NCI-H2227 (cell line): ENCODE measurements at regions not wholly inside any gene's neighbourhood (a gene's known extent, or its start where the extent isn't known, plus 50 kb on each side); places are given as distances from the start of the nearest gene placed in this dataset.
A peak's percentile ranks its signal among the peaks of the same experiment; 100 is the strongest.

Source experiments
- DNase-seq: peaks from one replicate; lab custom pipeline; 2025; ENCODE audit not compliant: unreplicated experiment; lab: John Stamatoyannopoulos, UW

- peak; percentile 97 for DNase-seq
Observed at GRCh38 chr1:181142096-181142958, 53.8 kb downstream of the IER5 start.

GRCh38 chr1:181143102-181143859 is 54.8 kb downstream of the IER5 start:
- no peak for DNase-seq

GRCh38 chr1:181144238-181144637 is 55.7 kb downstream of the IER5 start:
- DNase-seq: peak; percentile 57

GRCh38 chr1:181148636-181149035 is 60.1 kb downstream of the IER5 start:
- DNase-seq: no peak

- DNase-seq: peak; percentile 30
Observed at GRCh38 chr1:181149326-181150125, 61.0 kb downstream of the IER5 start.

- DNase-seq: no peak
Observed at GRCh38 chr1:181150273-181150672, 61.8 kb downstream of the IER5 start.

GRCh38 chr1:181150842-181151241 is 62.3 kb downstream of the IER5 start:
- no peak for DNase-seq

- DNase-seq: no peak
Observed at GRCh38 chr1:181151378-181152326, 63.2 kb downstream of the IER5 start.

GRCh38 chr1:181152892-181153633 is 64.6 kb downstream of the IER5 start:
- peak; percentile 58 for DNase-seq

- no peak for DNase-seq
Observed at GRCh38 chr1:181153634-181153961, 65.1 kb downstream of the IER5 start.

- no peak for DNase-seq
Observed at GRCh38 chr1:181155339-181155738, 66.8 kb downstream of the IER5 start.

- DNase-seq: no peak
Observed at GRCh38 chr1:181159451-181160140, 71.1 kb downstream of the IER5 start.

GRCh38 chr1:181160322-181160721 is 71.8 kb downstream of the IER5 start:
- DNase-seq: no peak

- DNase-seq: no peak
Observed at GRCh38 chr1:181160998-181161870, 72.7 kb downstream of the IER5 start.

GRCh38 chr1:181163662-181164061 is 75.2 kb downstream of the IER5 start:
- no peak for DNase-seq

- DNase-seq: peak; percentile 93
Observed at GRCh38 chr1:181166377-181167196, 78.1 kb downstream of the IER5 start.

- DNase-seq: no peak
Observed at GRCh38 chr1:181169281-181169865, 80.9 kb downstream of the IER5 start.
